Endothelial cell of umbilical vein (primary cell): ENCODE measurements at regions not wholly inside any gene's neighbourhood (a gene's known extent, or its start where the extent isn't known, plus 50 kb on each side); places are given as distances from the start of the nearest gene placed in this dataset.

Experiments
- CTCF ChIP-seq, 2 donors: IDR thresholded peaks; 1 replicate in 1 of 2; 2 replicates in 1 of 2; pipeline ENCODE4 v1.5.1; 2011; ENCODE audit warnings: low read length in 2 of 2, mild to moderate bottlenecking in 2 of 2, moderate library complexity in 2 of 2, control low read depth in 1 of 2, inconsistent platforms in 1 of 2, low read depth in 1 of 2; ENCODE audit not compliant: insufficient read depth in 1 of 2; ENCODE audit errors: extremely low read depth in 1 of 2
- EZH2 ChIP-seq: IDR thresholded peaks from 2 replicates; pipeline ENCODE4 v1.6.1; 2012; ENCODE audit warnings: borderline replicate concordance, low read depth, mild to moderate bottlenecking, moderate library complexity, low read length, inconsistent platforms; ENCODE audit not compliant: severe bottlenecking
- MAX ChIP-seq: IDR thresholded peaks from 2 replicates; pipeline ENCODE4 v1.6.1; 2011; ENCODE audit not compliant: insufficient read depth, insufficient read length
- MYC ChIP-seq: IDR thresholded peaks from one replicate; pipeline ENCODE4 v1.6.1; 2011; ENCODE audit warnings: mild to moderate bottlenecking, low read depth, low read length
- POLR2AphosphoS5 ChIP-seq: IDR thresholded peaks from 2 replicates; pipeline ENCODE4 v1.6.1; 2012; ENCODE audit warnings: low read depth, mild to moderate bottlenecking, control low read depth, low read length, moderate library complexity; ENCODE audit not compliant: insufficient read depth

GRCh38 chr11:116207421-116208141, 565.2 kb downstream of the BUD13 start:
- TF ChIP-seq CTCF (IDR thresholded peaks at IDR 0.05; ENCODE audit: extremely low read depth in 1 of 2, insufficient read depth in 1 of 2, low read depth in 1 of 2, low read length in 2 of 2) (no peak), POLR2AphosphoS5 (no peak), EZH2 (no peak), MAX (no peak), MYC (no peak)
